ENCODE measurements at regions not wholly inside any gene's neighbourhood (a gene's known extent, or its start where the extent isn't known, plus 50 kb on each side); places are given as distances from the start of the nearest gene placed in this dataset.
"Not testable (repeated sequence)": the region's sequence is repeated elsewhere in the genome, so short reads cannot be mapped to it uniquely, and the experiment has no call there.

DNA sequence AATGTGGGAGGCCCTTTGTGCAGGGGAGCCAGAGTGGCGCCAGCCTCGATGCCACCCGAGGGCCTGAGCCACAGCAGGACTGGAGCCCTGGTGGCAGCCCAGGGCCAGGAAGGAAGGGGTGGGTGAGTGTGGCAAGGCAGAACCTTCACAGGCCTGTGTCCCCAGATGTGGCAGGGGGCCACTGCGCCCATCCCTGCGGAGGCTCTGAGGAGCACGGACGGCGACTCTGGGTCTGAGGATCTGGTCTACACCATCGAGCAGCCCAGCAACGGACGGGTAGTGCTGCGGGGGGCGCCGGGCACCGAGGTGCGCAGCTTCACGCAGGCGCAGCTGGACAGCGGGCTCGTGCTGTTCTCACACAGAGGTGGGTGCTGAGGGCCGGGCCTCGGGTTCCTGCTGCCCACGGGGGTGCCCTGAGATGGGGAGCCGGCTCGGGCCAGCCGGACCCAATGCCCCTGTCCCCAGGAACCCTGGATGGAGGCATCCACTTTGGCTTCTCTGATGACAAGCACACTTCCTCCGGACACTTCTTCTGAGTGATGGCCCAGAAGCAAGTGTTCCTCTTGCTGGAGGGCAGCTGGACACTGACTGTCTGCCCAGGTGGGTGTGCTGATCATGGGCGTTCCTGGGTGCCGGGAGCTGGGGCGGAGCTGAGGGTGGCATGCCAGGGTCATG lies 173.6 kb downstream of the TBC1D2B start:
- WGBS (ENCODE audit: low lambda C conversion rate), result 28% methylated on average over 10 of the region's 30 CpGs
- H3K27me3 ChIP-seq (ENCODE audit: control insufficient read depth in 1 of 2, insufficient read depth in 2 of 2, low read length in 2 of 2); in situ Hi-C loops (cut with HindIII; ENCODE audit: extremely low pct_ligation_motif_present, low pct_unique_long_range_greater_than_20kb); H3K36me3 ChIP-seq (replicated peaks in 1 of 2; ENCODE audit: control insufficient read depth in 1 of 2, insufficient read depth in 2 of 2, low read length in 2 of 2); H3K4me1 ChIP-seq (ENCODE audit: insufficient read depth, low read length); POLR2A ChIA-PET; CTCF ChIA-PET (ENCODE audit: low intra/inter-chr PET ratio, low total read pairs); H3K9ac ChIP-seq (ENCODE audit: insufficient read depth, low read depth, low read length); H3K4me3 ChIP-seq (replicated peaks in 1 of 3; ENCODE audit: insufficient read depth in 1 of 3, low read depth in 2 of 3, low read length in 3 of 3); DNase-seq (ENCODE audit: low spot score); H3K79me2 ChIP-seq (ENCODE audit: insufficient read depth, low read length); intact Hi-C loops (cut with micrococcal nuclease; ENCODE audit: unreplicated experiment); ATAC-seq; H3K9me3 ChIP-seq (ENCODE audit: low read length); H2AFZ ChIP-seq (ENCODE audit: low read length); H3K27ac ChIP-seq (ENCODE audit: extremely low read length, insufficient read depth, low read length); FAIRE-seq; BruUV-seq (replicated peaks); H3K4me2 ChIP-seq (ENCODE audit: low read depth, low read length); H4K20me1 ChIP-seq (ENCODE audit: insufficient read depth, low read length): not testable (repeated sequence)

DNA sequence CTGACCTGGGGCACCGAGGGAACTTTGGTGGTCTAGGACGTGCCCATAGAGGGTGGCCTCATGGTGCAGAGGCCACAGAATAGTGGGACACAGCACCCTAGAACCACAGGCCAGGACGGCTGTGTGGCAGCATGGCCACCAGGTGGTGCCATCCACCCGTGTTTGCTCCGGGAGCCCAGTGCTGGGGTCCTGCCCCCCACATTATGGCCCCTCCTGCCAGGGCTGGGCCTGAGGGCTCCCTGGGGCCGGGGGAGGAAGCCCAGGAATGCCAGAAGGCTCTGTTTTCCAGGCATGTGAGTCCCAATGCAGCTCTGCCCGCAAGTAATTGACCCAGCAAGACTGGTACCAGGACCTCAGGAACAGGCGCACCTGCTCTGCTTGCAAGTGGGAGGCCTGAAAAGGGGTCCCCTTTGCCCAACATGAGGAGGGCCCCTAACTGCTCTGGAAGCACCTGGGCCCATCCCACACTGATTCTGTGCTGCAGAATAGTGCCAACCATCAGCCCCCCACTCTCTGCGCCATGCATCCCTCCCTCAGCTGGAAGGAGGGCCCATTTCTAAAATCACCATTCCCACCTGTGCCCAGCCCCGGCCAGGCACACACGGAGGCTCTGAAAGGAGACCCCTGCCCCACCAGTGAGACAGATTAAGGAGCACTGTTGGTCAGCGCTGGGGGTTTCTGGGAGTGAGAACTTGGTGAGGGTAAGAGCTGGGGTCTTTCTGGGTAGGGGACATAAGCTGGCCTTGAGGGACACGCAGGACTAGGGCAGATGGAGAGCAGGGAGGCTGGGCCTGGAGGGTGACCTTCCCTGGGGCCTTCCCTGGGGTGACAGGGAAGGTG lies 174.4 kb downstream of the TBC1D2B start:
- H3K9me3 ChIP-seq (ENCODE audit: low read length); FAIRE-seq; DNase-seq (ENCODE audit: low spot score); H2AFZ ChIP-seq (ENCODE audit: low read length); H3K9ac ChIP-seq (ENCODE audit: insufficient read depth, low read depth, low read length); H3K79me2 ChIP-seq (ENCODE audit: insufficient read depth, low read length); H3K27ac ChIP-seq (ENCODE audit: extremely low read length, insufficient read depth, low read length); POLR2A ChIA-PET; H3K4me2 ChIP-seq (ENCODE audit: low read depth, low read length); BruUV-seq (replicated peaks); H3K4me3 ChIP-seq (replicated peaks in 1 of 3; ENCODE audit: insufficient read depth in 1 of 3, low read depth in 2 of 3, low read length in 3 of 3); CTCF ChIA-PET (ENCODE audit: low intra/inter-chr PET ratio, low total read pairs); in situ Hi-C loops (cut with HindIII; ENCODE audit: extremely low pct_ligation_motif_present, low pct_unique_long_range_greater_than_20kb); H4K20me1 ChIP-seq (ENCODE audit: insufficient read depth, low read length); H3K27me3 ChIP-seq (ENCODE audit: control insufficient read depth in 1 of 2, insufficient read depth in 2 of 2, low read length in 2 of 2); H3K36me3 ChIP-seq (replicated peaks in 1 of 2; ENCODE audit: control insufficient read depth in 1 of 2, insufficient read depth in 2 of 2, low read length in 2 of 2); intact Hi-C loops (cut with micrococcal nuclease; ENCODE audit: unreplicated experiment); H3K4me1 ChIP-seq (ENCODE audit: insufficient read depth, low read length): not testable (repeated sequence)
- ATAC-seq, result peak; percentile 81
- TF ChIP-seq, protein P1, sequence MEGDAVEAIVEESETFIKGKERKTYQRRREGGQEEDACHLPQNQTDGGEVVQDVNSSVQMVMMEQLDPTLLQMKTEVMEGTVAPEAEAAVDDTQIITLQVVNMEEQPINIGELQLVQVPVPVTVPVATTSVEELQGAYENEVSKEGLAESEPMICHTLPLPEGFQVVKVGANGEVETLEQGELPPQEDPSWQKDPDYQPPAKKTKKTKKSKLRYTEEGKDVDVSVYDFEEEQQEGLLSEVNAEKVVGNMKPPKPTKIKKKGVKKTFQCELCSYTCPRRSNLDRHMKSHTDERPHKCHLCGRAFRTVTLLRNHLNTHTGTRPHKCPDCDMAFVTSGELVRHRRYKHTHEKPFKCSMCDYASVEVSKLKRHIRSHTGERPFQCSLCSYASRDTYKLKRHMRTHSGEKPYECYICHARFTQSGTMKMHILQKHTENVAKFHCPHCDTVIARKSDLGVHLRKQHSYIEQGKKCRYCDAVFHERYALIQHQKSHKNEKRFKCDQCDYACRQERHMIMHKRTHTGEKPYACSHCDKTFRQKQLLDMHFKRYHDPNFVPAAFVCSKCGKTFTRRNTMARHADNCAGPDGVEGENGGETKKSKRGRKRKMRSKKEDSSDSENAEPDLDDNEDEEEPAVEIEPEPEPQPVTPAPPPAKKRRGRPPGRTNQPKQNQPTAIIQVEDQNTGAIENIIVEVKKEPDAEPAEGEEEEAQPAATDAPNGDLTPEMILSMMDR (CRISPR knock-in tag; IDR thresholded peaks at IDR 0.05), result peak; percentile 82
- peak; percentile 70 for TF ChIP-seq STAG1 (CRISPR knock-in tag; IDR thresholded peaks at IDR 0.05)
- TF ChIP-seq RAD21 (CRISPR knock-in tag; IDR thresholded peaks at IDR 0.05), result peak; percentile 71
- WGBS (ENCODE audit: low lambda C conversion rate), result 24% methylated on average over 4 of the region's 13 CpGs
